Endodermal cell (in vitro differentiated cells): ENCODE measurements at regions not wholly inside any gene's neighbourhood (a gene's known extent, or its start where the extent isn't known, plus 50 kb on each side); places are given as distances from the start of the nearest gene placed in this dataset.

ENCODE experiments used
- DNase-seq: peaks from one replicate; pipeline ENCODE4 v3.0.0-alpha.2; 2017
- H3K27ac ChIP-seq: 2 replicates; pipeline ENCODE4 v1.5.1; 2013; ENCODE audit warnings: mild to moderate bottlenecking, low read depth, low read length, moderate library complexity
- H3K27me3 ChIP-seq: 2 replicates; pipeline ENCODE4 v1.6.1; 2013; ENCODE audit warnings: mild to moderate bottlenecking, low read length, moderate library complexity; ENCODE audit not compliant: insufficient read depth, control insufficient read depth, poor library complexity, severe bottlenecking
- H3K36me3 ChIP-seq: 2 replicates; pipeline ENCODE4 v1.7.0; 2013; ENCODE audit warnings: mild to moderate bottlenecking, low read length, moderate library complexity; ENCODE audit not compliant: control insufficient read depth, insufficient read depth
- H3K4me1 ChIP-seq: one replicate; pipeline ENCODE4 v1.7.0; 2013; ENCODE audit warnings: low read length; ENCODE audit not compliant: control insufficient read depth, insufficient read depth
- H3K4me3 ChIP-seq: 2 replicates; pipeline ENCODE4 v1.5.1; 2013; ENCODE audit warnings: mild to moderate bottlenecking, low read length, moderate library complexity
- H3K9ac ChIP-seq: 2 replicates; pipeline ENCODE4 v1.6.1; 2013; ENCODE audit warnings: mild to moderate bottlenecking, low read length, moderate library complexity; ENCODE audit not compliant: poor library complexity, severe bottlenecking; ENCODE audit errors: extremely low read depth
- H3K9me3 ChIP-seq: 2 replicates; pipeline ENCODE4 v1.6.1; 2013; ENCODE audit warnings: mild to moderate bottlenecking, low read length, moderate library complexity; ENCODE audit not compliant: control insufficient read depth
- H3K27ac Mint-ChIP-seq: 2 replicates; pipeline ENCODE4 v1.8.0; 2020; ENCODE audit warnings: mixed read lengths
- H3K27me3 Mint-ChIP-seq: 2 replicates; pipeline ENCODE4 v1.8.0; 2021; ENCODE audit warnings: mild to moderate bottlenecking, mixed read lengths; ENCODE audit not compliant: insufficient read depth
- H3K36me3 Mint-ChIP-seq: 2 replicates; pipeline ENCODE4 v1.8.0; 2020; ENCODE audit warnings: low read depth, mixed read lengths
- H3K4me1 Mint-ChIP-seq: 2 replicates; pipeline ENCODE4 v1.8.0; 2020; ENCODE audit warnings: mixed read lengths
- H3K4me3 Mint-ChIP-seq: 2 replicates; pipeline ENCODE4 v1.8.0; 2020; ENCODE audit warnings: mild to moderate bottlenecking, moderate library complexity, mixed read lengths
- H3K9me3 Mint-ChIP-seq: 2 replicates; pipeline ENCODE4 v1.8.0; 2020; ENCODE audit warnings: mild to moderate bottlenecking, mixed read lengths
- WGBS, 2 experiments: methylation state at CpG; one replicate each; pipeline versions ENCODE4 v1.1.5 to v1.1.7; 2013; ENCODE audit warnings: missing lambda C conversion rate in 2 of 2, mixed read lengths in 1 of 2; ENCODE audit not compliant: insufficient coverage in 1 of 2, insufficient read length in 1 of 2; 5-methylcytosine and 5-hydroxymethylcytosine counted together
- TF ChIP-seq, protein P1 (sequence below): fragments of 200-600 bp; sonication (generic); conservative IDR thresholded peaks from 2 replicates; pipeline ENCODE4 v1.5.0; 2021; ENCODE audit warnings: antibody characterized with exemption, mild to moderate bottlenecking

DNA sequence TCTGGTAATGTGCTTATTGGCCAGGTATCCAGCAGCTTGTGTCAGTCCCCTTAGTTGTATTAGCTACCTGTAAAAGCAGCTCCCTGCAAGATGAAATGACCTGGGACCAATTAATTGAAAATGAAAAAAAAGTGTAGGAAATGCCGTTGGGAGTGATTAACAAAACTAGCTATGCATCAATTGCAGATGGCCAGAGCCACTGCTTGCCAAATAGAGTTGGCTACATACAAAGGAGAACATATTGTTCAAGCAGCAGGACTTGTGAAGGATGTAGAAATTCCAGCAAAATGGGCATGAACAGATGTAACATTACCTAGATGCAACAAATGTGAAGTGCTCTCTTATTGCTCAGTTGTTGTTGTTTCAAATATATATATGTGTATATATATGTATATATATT is 300.5 kb downstream of the PCDH17 start:
- H3K4me1 ChIP-seq, result no peaks in the 10 kb centered on the region
- no peak overlapping the region for H3K27ac ChIP-seq
- H3K4me3 ChIP-seq, result no peak overlapping the region
- Mint-ChIP-seq H3K9me3 (no peaks in the 10 kb centered on the region), H3K4me1 (no peaks in the 10 kb centered on the region), H3K36me3 (no peaks in the 10 kb centered on the region), H3K27me3 (no peaks in the 10 kb centered on the region), H3K4me3 (no peak overlapping the region), H3K27ac (no peak overlapping the region)
- TF ChIP-seq, protein P1, sequence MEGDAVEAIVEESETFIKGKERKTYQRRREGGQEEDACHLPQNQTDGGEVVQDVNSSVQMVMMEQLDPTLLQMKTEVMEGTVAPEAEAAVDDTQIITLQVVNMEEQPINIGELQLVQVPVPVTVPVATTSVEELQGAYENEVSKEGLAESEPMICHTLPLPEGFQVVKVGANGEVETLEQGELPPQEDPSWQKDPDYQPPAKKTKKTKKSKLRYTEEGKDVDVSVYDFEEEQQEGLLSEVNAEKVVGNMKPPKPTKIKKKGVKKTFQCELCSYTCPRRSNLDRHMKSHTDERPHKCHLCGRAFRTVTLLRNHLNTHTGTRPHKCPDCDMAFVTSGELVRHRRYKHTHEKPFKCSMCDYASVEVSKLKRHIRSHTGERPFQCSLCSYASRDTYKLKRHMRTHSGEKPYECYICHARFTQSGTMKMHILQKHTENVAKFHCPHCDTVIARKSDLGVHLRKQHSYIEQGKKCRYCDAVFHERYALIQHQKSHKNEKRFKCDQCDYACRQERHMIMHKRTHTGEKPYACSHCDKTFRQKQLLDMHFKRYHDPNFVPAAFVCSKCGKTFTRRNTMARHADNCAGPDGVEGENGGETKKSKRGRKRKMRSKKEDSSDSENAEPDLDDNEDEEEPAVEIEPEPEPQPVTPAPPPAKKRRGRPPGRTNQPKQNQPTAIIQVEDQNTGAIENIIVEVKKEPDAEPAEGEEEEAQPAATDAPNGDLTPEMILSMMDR, result no peak
- H3K9ac ChIP-seq, result no peak overlapping the region
- 92 to 95% methylated on average over 1 of the region's 1 CpG for whole genome bisulfite sequencing, 2 experiments
- H3K36me3 ChIP-seq, result no peaks in the 10 kb centered on the region
- no peaks in the 10 kb centered on the region for H3K9me3 ChIP-seq
- H3K27me3 ChIP-seq, result no peaks in the 10 kb centered on the region
- DNase-seq, result no peak

DNA sequence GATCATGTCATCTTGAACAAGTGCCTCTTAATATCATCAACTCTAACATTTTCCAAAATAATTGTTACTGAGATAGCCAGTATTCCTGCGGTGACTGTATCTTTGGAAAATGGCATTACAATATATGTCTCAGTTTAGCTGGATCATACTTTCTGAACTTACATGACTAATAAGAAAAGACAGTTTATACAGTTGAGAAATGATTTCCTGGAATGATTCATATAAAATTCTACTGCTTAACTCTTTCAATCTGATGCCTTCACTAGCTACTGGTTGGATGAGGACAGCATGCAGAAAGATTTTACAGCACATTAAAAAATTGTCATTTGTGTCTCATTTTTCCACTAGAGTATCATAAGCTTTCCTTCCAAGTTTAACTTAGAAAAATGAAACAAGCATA is 302.1 kb downstream of the PCDH17 start:
- no peak overlapping the region for H3K4me3 ChIP-seq
- no peaks in the 10 kb centered on the region for H3K9me3 ChIP-seq
- H3K27me3 Mint-ChIP-seq, result no peaks in the 10 kb centered on the region
- no peaks in the 10 kb centered on the region for H3K36me3 Mint-ChIP-seq
- no peak overlapping the region for H3K4me3 Mint-ChIP-seq
- no peaks in the 10 kb centered on the region for H3K27me3 ChIP-seq
- no peak overlapping the region for H3K27ac ChIP-seq
- no peaks in the 10 kb centered on the region for H3K4me1 ChIP-seq
- WGBS, 2 experiments, result 89% methylated on average over 1 of the region's 1 CpG; no CpG with 5 or more reads in 1 of the 2 experiments
- H3K9me3 Mint-ChIP-seq, result no peaks in the 10 kb centered on the region
- H3K9ac ChIP-seq, result no peak overlapping the region
- H3K27ac Mint-ChIP-seq, result no peak overlapping the region
- TF ChIP-seq, protein P1, result no peak
- H3K36me3 ChIP-seq, result no peaks in the 10 kb centered on the region
- no peaks in the 10 kb centered on the region for H3K4me1 Mint-ChIP-seq
- no peak for DNase-seq

DNA sequence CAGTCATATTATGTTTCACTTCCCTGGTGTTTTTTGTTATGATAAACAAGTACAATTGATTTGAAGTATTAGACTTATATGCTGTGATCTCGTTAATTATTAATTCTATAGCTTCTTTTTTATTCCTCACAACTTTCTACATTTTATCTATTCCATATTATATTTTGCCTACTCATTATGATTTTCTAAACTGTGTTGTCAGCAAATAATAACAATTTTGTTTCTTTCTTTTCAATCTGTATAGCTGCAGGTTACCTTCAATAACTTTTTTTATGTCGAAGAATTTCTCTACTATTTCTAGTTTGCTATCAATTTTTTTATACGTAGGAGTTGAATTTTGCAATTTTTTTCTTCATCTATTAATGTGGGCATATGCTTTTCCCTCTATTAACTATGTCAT is 304.4 kb downstream of the PCDH17 start:
- Histone ChIP-seq H3K9me3 (no peaks in the 10 kb centered on the region), H3K36me3 (no peaks in the 10 kb centered on the region), H3K27ac (no peak overlapping the region), H3K9ac (no peak overlapping the region), H3K27me3 (no peaks in the 10 kb centered on the region), H3K4me1 (no peaks in the 10 kb centered on the region), H3K4me3 (no peak overlapping the region)
- TF ChIP-seq, protein P1, result no peak
- H3K4me3 Mint-ChIP-seq, result no peak overlapping the region
- DNase-seq, result no peak
- 91% methylated on average over 2 of the region's 3 CpGs; no CpG with 5 or more reads in 1 of the 2 experiments for WGBS, 2 experiments
- H3K4me1 Mint-ChIP-seq, result no peaks in the 10 kb centered on the region
- H3K9me3 Mint-ChIP-seq, result no peaks in the 10 kb centered on the region
- H3K27ac Mint-ChIP-seq, result no peak overlapping the region
- H3K27me3 Mint-ChIP-seq, result no peaks in the 10 kb centered on the region
- H3K36me3 Mint-ChIP-seq, result no peaks in the 10 kb centered on the region
